ENCODE measurements at regions not wholly inside any gene's neighbourhood (a gene's known extent, or its start where the extent isn't known, plus 50 kb on each side); places are given as distances from the start of the nearest gene placed in this dataset.

GRCh38 chr3:150074277-150074676 is 103.6 kb upstream of the PFN2 start:
- no peak for TF ChIP-seq CTCF (IDR thresholded peaks at IDR 0.05; ENCODE audit: poor library complexity)
- TF ChIP-seq EZH2 (IDR thresholded peaks at IDR 0.05; ENCODE audit: borderline replicate concordance) = no peak

Measured in hepatocyte (in vitro differentiated cells).